ENCODE measurements at regions not wholly inside any gene's neighbourhood (a gene's known extent, or its start where the extent isn't known, plus 50 kb on each side); places are given as distances from the start of the nearest gene placed in this dataset.
"Not testable (repeated sequence)": the region's sequence is repeated elsewhere in the genome, so short reads cannot be mapped to it uniquely, and the experiment has no call there.

DNA sequence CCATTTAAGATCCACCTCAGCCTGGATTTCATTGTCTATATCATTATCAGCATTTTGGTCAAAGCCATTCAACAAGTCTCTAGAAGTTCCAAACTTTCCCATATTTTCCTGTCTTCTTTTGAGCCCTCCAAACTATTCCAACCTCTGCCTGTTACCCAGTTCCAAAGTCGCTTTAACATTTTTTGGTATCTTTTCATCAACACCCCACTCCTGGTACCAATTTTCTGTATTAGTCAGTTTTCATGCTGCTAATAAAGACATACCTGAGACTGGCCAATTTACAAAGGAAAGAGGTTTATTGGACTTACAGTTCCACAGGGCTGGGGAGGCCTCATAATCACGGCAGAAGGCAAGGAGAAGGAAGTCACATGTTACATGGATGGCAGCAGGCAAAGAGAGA, 982.9 kb downstream of the TAF11L14 start:
- TF ChIP-seq CTCF (IDR thresholded peaks at IDR 0.05; ENCODE audit: low read depth, low read length, poor library complexity, severe bottlenecking); EZH2phosphoT487 (IDR thresholded peaks at IDR 0.05; ENCODE audit: borderline replicate concordance, low read length): not testable (repeated sequence)
